HCT116 (cell line): ENCODE measurements at regions not wholly inside any gene's neighbourhood (a gene's known extent, or its start where the extent isn't known, plus 50 kb on each side); places are given as distances from the start of the nearest gene placed in this dataset.

Source experiments
- EZH2phosphoT487 ChIP-seq: fragments of 200-600 bp; IDR thresholded peaks from 2 replicates; pipeline ENCODE4 v1.6.1; 2018; ENCODE audit warnings: antibody characterized with exemption, borderline replicate concordance
- MAX ChIP-seq: IDR thresholded peaks from 2 replicates; pipeline ENCODE4 v1.6.1; 2012
- POLR2AphosphoS5 ChIP-seq: IDR thresholded peaks from 2 replicates; pipeline ENCODE4 v1.6.1; 2011; ENCODE audit warnings: mild to moderate bottlenecking, low read depth, low read length, moderate library complexity
- RAD21 ChIP-seq: IDR thresholded peaks from 2 replicates; pipeline ENCODE4 v1.6.1; 2012; ENCODE audit warnings: low read depth, mild to moderate bottlenecking
- ZFX ChIP-seq: fragments of 450-650 bp; IDR thresholded peaks from 2 replicates; pipeline ENCODE4 v1.6.1; 2017
- TF ChIP-seq, protein P1 (sequence below), 3 experiments: fragments of 200-600 bp in 1 of 3; sonication (generic) in 1 of 3; IDR thresholded peaks in 2 of 3; conservative IDR thresholded peaks in 1 of 3; 2 replicates each; pipeline ENCODE4 v1.5.1; 2012 to 2017; ENCODE audit warnings: low read depth in 2 of 3, low read length in 2 of 3, antibody characterized with exemption in 1 of 3, borderline replicate concordance in 1 of 3, control low read depth in 1 of 3, mild to moderate bottlenecking in 1 of 3, mixed read lengths in 1 of 3, mixed run types in 1 of 3, moderate library complexity in 1 of 3; ENCODE audit not compliant: insufficient read depth in 1 of 3

DNA sequence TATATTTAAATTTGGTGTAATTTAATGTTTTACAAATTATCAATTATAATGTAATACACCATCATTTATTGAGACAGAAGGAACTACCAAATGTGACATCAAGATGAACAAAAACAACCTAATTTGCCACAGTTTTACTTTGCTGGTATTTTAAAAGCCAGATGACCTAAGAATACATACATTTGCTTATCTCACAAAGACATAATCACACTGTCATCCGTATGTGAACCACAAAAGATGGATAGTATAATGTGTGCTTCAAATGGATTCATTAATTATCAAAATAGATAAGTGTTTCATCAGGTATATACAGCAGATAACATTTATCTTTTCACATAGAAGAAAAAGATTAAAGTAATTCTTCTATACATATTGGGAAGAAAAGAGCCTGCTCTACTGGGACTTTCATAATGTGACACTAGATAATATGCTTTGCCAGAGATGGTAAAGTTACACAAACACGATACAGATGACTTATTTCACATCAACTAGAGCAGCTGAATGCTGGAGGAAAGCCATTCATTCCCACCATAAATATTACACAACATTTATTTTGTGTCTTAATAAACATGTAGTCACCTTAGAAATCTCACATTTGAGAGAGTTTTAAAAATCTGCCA lies 278.5 kb downstream of the ISL1 start:
- TF ChIP-seq RAD21 (no peak), POLR2AphosphoS5 (no peak), EZH2phosphoT487 (no peak), MAX (no peak), ZFX (no peak)
- TF ChIP-seq, protein P1, sequence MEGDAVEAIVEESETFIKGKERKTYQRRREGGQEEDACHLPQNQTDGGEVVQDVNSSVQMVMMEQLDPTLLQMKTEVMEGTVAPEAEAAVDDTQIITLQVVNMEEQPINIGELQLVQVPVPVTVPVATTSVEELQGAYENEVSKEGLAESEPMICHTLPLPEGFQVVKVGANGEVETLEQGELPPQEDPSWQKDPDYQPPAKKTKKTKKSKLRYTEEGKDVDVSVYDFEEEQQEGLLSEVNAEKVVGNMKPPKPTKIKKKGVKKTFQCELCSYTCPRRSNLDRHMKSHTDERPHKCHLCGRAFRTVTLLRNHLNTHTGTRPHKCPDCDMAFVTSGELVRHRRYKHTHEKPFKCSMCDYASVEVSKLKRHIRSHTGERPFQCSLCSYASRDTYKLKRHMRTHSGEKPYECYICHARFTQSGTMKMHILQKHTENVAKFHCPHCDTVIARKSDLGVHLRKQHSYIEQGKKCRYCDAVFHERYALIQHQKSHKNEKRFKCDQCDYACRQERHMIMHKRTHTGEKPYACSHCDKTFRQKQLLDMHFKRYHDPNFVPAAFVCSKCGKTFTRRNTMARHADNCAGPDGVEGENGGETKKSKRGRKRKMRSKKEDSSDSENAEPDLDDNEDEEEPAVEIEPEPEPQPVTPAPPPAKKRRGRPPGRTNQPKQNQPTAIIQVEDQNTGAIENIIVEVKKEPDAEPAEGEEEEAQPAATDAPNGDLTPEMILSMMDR (IDR thresholded peaks at IDR 0.05 in 2 of 3, conservative IDR thresholded peaks at IDR 0.05 in 1 of 3; ENCODE audit: borderline replicate concordance in 1 of 3, insufficient read depth in 1 of 3, low read depth in 2 of 3, low read length in 2 of 3): no peak
